Suppressor macrophage treated with lipopolysaccharide for 4 hours (primary cell): ENCODE measurements at regions not wholly inside any gene's neighbourhood (a gene's known extent, or its start where the extent isn't known, plus 50 kb on each side); places are given as distances from the start of the nearest gene placed in this dataset.

Experiments used
- DNase-seq: peaks from one replicate; pipeline ENCODE4 v3.0.0-alpha.2; 2020

GRCh38 chr7:106776618-106777347 is 88.3 kb upstream of the PIK3CG start:
- DNase-seq = no peak

GRCh38 chr7:106777674-106778299 is 87.3 kb upstream of the PIK3CG start:
- DNase-seq = peak; percentile 84

GRCh38 chr7:106778656-106779250 is 86.3 kb upstream of the PIK3CG start:
- DNase-seq = no peak

- DNase-seq = no peak
These were observed 85.2 kb upstream of the PIK3CG start for GRCh38 chr7:106779877-106780276.

DNA sequence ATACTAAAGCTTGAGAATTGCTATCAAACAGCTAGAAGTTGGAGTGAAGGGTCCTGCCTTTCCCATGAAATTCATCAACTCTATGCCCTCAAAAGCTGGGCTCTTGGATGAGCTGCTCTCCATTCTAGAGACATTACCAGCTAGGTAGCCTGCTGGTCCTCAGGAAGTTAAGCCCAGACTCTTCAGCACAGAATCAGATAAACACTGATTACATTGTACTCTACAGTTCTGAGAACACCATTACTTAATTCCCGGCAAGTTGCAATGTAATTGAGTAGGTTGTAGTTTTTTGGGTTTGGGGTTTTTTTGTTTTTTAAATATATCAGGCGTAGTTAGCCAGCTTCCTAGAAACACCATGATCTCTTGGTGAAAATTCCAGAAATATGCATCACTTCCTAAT is 84.1 kb upstream of the PIK3CG start:
- DNase-seq = no peak

DNA sequence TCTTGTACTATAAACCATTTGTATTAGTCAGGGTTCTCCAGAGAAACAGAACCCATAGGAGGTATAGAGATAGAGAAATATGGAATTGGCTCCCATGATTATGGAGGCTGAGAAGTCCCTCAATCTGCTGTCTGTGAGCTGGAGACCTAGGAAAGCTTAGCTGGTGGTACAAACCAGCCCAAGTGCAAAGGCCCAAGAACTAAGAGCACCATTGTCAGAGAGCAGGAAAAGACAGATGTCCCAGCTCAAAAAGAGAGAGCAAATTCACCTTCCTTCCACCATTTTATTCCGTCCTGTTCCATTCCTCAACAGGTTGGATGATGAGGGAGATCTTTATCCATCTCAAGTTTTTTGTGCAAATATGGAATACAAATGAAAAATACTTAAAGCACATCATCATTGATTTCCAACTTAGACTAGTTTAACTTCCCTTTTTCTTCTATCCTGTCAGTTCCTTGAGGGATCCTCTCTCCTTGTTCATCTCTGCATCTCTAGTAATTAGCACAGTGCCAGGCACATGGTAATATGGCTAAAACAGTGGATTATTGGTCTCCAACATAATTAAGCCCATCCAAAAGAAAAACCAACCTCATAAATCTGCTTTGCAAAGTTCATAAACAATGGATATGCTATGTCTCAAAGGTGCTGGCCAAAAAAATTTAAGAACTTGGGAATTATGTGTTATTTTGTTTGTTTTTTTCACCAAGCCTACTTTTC is 83.1 kb upstream of the PIK3CG start:
- no peak for DNase-seq

DNA sequence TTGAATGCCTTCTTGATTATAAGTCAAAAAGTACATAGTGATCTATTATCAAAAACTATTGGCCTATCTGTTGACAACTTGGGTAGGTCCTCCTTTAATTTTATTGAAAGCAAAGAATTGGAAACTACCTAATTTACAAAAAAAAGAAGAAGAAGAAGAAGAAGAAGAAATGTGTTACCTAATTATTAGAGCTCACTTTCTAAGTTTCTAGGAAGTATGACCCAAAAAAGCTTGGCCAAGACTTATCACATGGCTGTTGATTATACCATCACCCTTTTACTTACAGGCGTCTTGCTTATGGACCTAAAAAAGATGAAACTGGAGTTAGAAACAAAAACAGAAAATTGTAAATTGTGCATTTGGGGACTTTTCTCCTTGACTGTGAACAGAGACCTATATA is 81.8 kb upstream of the PIK3CG start:
- peak; percentile 66 for DNase-seq

DNA sequence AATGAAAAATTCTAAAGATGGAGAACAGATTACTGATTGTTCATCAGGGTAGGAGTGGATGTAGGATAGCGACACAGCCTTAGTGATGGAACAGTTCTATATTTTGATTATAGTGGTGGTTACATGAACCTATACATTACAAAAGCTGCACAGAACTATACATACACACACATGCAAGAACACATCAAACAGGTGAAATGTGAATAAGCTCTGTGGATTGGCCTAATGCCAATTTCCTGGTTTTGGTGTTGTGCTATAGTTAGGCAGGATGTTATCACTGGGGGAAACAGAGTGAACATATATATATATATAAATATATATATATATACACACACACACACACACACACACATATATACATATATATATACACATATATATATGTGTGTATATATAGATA is 76.4 kb upstream of the PIK3CG start:
- no peak for DNase-seq

GRCh38 chr7:106791526-106791925 is 73.6 kb upstream of the PIK3CG start:
- DNase-seq = no peak

DNA sequence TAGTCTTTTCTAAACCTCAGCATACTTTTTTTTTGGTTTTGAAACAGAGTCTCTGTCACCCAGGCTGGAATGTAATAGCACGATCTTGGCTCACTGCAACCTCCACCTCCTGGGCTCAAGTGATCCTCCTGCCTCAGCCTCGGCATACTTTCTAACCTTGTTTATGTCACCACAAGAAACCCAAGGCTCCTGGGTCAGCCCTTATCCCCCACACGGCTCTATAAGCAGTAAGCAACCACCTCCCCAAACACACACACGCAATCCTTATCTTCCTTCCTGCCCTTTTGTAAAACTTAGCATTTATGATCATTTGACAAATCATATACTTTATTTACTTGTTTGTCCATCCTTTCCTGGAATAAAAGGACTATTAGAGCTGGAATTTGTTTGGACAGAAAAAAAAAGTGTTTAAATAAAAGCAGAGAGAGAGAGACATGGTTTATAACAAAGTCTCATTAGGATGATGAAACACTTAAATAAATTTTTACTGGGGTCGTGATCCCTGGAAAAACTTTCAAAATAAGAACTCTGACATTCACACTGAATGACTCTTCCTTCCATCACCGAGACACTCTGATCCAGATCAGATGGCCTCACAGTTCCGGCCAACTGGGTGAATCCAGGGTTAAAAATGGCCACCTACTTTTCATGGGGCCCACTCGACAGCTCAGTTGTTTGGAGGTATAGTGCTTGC is 72.7 kb upstream of the PIK3CG start:
- no peak for DNase-seq

DNA sequence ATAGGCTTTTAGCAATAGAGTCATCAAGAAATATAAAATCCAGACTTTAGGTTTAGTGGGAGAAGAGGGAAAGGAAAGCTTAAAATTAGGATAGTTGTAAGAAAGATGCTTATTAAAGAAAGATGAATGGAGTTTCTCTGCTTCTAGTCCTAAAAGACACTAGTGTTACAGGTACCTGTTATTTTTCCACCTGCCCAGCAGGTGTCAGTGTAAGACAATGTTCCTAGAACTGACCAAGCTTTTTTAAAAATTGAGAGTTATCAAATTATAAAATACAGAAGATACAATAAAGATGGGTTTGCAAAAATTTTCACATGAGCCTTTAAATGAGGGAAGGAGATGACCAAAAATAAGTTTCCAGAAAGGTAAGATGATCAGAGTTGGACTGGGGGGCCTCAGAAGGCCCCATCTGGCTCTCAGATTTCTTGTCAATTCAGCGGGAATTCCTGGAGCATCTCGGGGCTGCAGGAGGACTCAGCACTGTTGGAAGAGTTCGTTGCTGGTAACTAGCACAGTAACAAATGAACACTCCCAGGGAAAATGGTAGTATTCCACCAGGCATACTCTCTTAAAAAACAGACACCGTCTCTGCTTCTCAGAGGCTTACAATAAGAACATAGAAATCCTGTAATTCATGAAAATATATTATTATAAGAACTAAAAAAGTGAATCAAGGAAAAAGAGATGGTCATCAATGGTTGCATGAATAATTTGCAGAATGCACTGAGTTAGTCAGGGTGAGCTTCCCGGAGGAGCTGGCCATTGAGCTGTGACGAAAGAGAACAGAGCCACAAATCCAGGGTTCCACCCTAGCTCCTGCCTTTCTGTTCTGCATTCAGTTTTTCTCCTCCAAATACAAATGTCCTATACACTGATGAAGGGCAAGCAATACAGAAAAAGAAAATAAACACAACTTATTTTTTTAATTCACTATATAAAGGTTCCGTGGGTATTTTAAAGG is 71.8 kb upstream of the PIK3CG start:
- DNase-seq = peak; percentile 28

DNA sequence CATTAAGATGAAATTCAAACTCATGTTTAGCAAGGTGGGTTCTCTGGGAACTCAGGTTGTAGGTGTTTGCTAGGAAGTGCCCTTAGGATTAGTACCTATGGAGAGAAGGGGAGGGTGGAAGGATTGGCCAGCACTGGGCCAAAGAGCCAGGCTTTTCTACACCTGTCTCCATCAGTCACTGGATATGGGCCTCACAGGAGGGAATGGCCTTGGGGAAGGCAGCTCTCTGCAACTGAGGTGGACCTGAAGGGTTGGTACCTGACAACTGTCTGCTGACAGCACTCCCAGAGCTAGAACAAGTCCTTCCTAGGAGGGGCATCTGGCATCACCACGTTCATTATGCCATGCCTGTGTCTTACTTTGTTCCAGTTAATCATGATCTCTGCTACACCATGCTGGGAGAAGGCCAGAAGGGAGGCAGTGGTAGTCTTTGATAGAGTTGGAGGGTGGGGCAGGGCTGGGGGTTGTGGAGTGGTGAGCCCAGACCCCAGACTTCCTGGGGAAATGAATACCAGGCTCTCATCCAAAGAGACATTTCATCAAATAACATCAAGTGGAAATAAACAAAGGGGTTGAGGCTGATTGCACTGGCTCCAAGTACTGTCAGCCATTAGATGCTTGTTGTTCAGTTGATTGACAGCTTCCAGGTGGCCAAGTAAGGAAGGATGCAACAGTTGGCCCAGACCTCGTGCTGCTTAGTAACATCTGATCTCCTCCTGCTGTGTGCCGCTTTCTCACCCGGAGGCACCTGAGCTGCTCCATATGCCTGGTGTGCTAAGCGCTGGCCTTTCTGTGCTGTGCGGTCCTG is 70.6 kb upstream of the PIK3CG start:
- DNase-seq = no peak

- no peak for DNase-seq
These were observed 69.8 kb upstream of the PIK3CG start for GRCh38 chr7:106795084-106795876.

DNA sequence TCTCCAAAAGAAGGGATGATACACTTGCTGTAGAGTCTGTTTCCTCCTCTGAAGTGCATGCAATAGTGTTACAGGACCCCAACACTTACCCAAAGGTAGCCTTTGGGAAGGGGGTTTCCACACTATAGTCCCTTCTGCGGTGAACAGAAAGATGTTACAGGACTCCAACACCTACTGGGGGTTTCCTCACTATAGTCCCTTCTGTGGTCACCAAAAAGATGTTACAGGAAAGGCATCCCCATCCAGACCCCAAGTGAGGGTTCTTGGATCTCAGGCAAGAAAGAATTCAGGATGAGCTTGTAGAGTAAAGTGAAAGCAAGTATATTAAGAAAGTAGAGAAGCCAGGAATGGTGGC is 69.2 kb upstream of the PIK3CG start:
- no peak for DNase-seq

- no peak for DNase-seq
These were observed 67.1 kb upstream of the PIK3CG start for GRCh38 chr7:106797937-106798336.

DNA sequence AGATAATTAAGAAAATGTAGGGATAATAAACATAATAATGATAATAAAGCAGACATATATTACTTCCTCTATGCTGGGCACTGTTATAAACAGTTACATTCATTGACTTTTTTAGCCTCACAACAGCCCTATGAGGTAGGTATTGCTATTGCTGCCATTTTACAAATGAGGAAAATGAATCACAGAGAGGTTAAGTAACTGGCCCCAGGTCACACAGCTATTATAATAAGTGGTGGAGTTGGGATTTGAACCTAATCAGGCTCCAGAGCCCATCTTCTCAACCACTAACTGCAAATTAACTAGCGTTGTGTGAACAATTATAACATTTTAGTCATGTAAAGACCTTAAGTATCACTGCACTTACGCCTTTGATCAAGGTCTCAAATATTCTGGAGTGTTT is 62.5 kb upstream of the PIK3CG start:
- no peak for DNase-seq

- no peak for DNase-seq
These were observed 58.5 kb upstream of the PIK3CG start for GRCh38 chr7:106806556-106806955.

DNA sequence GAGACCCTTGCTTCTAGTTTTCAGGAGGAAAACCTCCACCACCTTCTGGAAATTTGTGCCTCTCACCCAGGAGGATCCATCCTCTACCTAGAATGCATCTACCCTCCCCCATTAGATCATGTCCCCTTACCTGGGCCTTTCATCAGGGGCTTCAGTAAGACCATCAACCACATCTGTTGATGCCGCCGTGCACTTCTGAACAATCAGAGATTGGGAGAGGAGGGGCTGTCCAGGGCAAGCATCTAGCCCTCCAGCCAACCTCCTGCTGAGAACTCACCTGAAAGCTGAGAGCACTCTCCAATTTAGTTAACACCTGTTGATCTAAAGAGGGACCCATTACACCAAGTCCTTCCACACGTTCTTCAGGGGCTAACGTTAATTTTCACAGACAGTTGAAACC is 57.6 kb upstream of the PIK3CG start:
- DNase-seq = no peak

- no peak for DNase-seq
These were observed 56.0 kb upstream of the PIK3CG start for GRCh38 chr7:106808967-106809635.

DNA sequence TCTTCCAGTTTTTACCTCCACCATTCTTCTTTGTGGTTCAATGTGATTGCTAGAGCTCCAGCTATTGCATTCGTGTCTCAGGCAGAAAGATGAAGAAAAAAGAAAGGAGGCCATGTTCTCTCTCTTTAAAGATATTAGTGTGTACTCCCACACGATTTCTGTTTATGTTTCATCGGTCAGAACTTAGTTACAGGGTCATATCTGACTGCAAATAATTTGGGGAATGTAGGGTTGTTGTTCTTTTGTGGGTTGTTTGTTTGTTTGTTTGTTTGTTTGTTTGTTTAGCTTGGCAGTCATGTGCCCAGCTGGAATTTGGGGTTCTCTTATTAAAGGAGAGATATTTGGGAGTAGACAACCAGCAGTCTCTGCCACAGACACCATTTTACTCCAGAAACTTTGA is 53.6 kb upstream of the PIK3CG start:
- no peak for DNase-seq
